Renal cortical epithelial cell (primary cell): ENCODE measurements at regions not wholly inside any gene's neighbourhood (a gene's known extent, or its start where the extent isn't known, plus 50 kb on each side); places are given as distances from the start of the nearest gene placed in this dataset.
"Not testable (repeated sequence)": the region's sequence is repeated elsewhere in the genome, so short reads cannot be mapped to it uniquely, and the experiment has no call there.

ENCODE experiments used
- DNase-seq: peaks from one replicate; pipeline ENCODE4 v3.0.0-alpha.2; 2011; ENCODE audit warnings: low read depth

- DNase-seq, result peak; percentile 27
These were observed 694.3 kb upstream of the MGAT4C start for GRCh38 chr12:86950444-86950843.

- no peak for DNase-seq
These were observed 693.9 kb upstream of the MGAT4C start for GRCh38 chr12:86950043-86950442.

GRCh38 chr12:86948851-86949250 lies 692.7 kb upstream of the MGAT4C start:
- DNase-seq, result no peak

GRCh38 chr12:86945685-86946196 lies 689.5 kb upstream of the MGAT4C start:
- DNase-seq, result no peak

- DNase-seq, result not testable (repeated sequence)
These were observed 688.1 kb upstream of the MGAT4C start for GRCh38 chr12:86944197-86944819.

GRCh38 chr12:86931714-86932113 lies 675.5 kb upstream of the MGAT4C start:
- no peak for DNase-seq

GRCh38 chr12:86929962-86930361 lies 673.8 kb upstream of the MGAT4C start:
- no peak for DNase-seq

GRCh38 chr12:86917121-86917520 lies 660.9 kb upstream of the MGAT4C start:
- no peak for DNase-seq

GRCh38 chr12:86914721-86915120 lies 658.5 kb upstream of the MGAT4C start:
- DNase-seq, result peak; percentile 42

GRCh38 chr12:86911973-86912372 lies 655.8 kb upstream of the MGAT4C start:
- DNase-seq, result no peak

- no peak for DNase-seq
These were observed 647.0 kb upstream of the MGAT4C start for GRCh38 chr12:86903159-86903558.

GRCh38 chr12:86860776-86861175 lies 604.6 kb upstream of the MGAT4C start:
- DNase-seq, result no peak

- DNase-seq, result no peak
These were observed 596.3 kb upstream of the MGAT4C start for GRCh38 chr12:86852451-86852850.

- DNase-seq, result no peak
These were observed 582.5 kb upstream of the MGAT4C start for GRCh38 chr12:86838711-86839110.

GRCh38 chr12:86838260-86838659 lies 582.1 kb upstream of the MGAT4C start:
- no peak for DNase-seq

GRCh38 chr12:86837246-86837645 lies 581.1 kb upstream of the MGAT4C start:
- DNase-seq, result peak; percentile 0

GRCh38 chr12:86834217-86834616 lies 578.0 kb upstream of the MGAT4C start:
- no peak for DNase-seq

- DNase-seq, result no peak
These were observed 571.2 kb upstream of the MGAT4C start for GRCh38 chr12:86827409-86827808.

GRCh38 chr12:86826051-86826450 lies 569.9 kb upstream of the MGAT4C start:
- DNase-seq, result no peak

- peak; percentile 51 for DNase-seq
These were observed 545.2 kb upstream of the MGAT4C start for GRCh38 chr12:86801439-86801838.

GRCh38 chr12:86799616-86800015 lies 543.4 kb upstream of the MGAT4C start:
- no peak for DNase-seq

- DNase-seq, result no peak
These were observed 540.4 kb upstream of the MGAT4C start for GRCh38 chr12:86796550-86796949.

- no peak for DNase-seq
These were observed 532.5 kb upstream of the MGAT4C start for GRCh38 chr12:86788661-86789060.

- DNase-seq, result no peak
These were observed 531.2 kb upstream of the MGAT4C start for GRCh38 chr12:86787419-86787818.
